Activated CD8-positive, alpha-beta memory T cell treated with anti-CD3 and anti-CD28 coated beads for 24 hours (primary cell): ENCODE measurements at regions not wholly inside any gene's neighbourhood (a gene's known extent, or its start where the extent isn't known, plus 50 kb on each side); places are given as distances from the start of the nearest gene placed in this dataset.

Experiments used
- DNase-seq: peaks from one replicate; pipeline ENCODE4 v3.0.0-alpha.2; 2020

- DNase-seq: no peak
Measured at GRCh38 chr12:107983756-107984472, 145.2 kb upstream of the WSCD2 start.

- DNase-seq: no peak
Measured at GRCh38 chr12:107984973-107985372, 144.1 kb upstream of the WSCD2 start.

GRCh38 chr12:107986183-107986582, 142.9 kb upstream of the WSCD2 start:
- no peak for DNase-seq

- DNase-seq: peak; percentile 61
Measured at GRCh38 chr12:107990325-107990724, 138.8 kb upstream of the WSCD2 start.

GRCh38 chr12:107992029-107992428, 137.1 kb upstream of the WSCD2 start:
- no peak for DNase-seq

- no peak for DNase-seq
Measured at GRCh38 chr12:107992870-107993451, 136.1 kb upstream of the WSCD2 start.

GRCh38 chr12:107998863-107999262, 130.2 kb upstream of the WSCD2 start:
- DNase-seq: no peak

- no peak for DNase-seq
Measured at GRCh38 chr12:108000111-108000510, 129.0 kb upstream of the WSCD2 start.

GRCh38 chr12:108004319-108004718, 124.8 kb upstream of the WSCD2 start:
- DNase-seq: no peak

GRCh38 chr12:108008163-108008905, 120.8 kb upstream of the WSCD2 start:
- DNase-seq: no peak

GRCh38 chr12:108009442-108010070, 119.5 kb upstream of the WSCD2 start:
- no peak for DNase-seq

- DNase-seq: no peak
Measured at GRCh38 chr12:108016022-108016564, 113.0 kb upstream of the WSCD2 start.

GRCh38 chr12:108017472-108018057, 111.5 kb upstream of the WSCD2 start:
- no peak for DNase-seq

- no peak for DNase-seq
Measured at GRCh38 chr12:108019862-108020261, 109.2 kb upstream of the WSCD2 start.

GRCh38 chr12:108021141-108021540, 107.9 kb upstream of the WSCD2 start:
- no peak for DNase-seq

GRCh38 chr12:108021949-108022522, 107.1 kb upstream of the WSCD2 start:
- no peak for DNase-seq

GRCh38 chr12:108029051-108029835, 99.8 kb upstream of the WSCD2 start:
- no peak for DNase-seq

GRCh38 chr12:108033090-108033489, 96.0 kb upstream of the WSCD2 start:
- no peak for DNase-seq

- DNase-seq: no peak
Measured at GRCh38 chr12:108035372-108035771, 93.7 kb upstream of the WSCD2 start.

- no peak for DNase-seq
Measured at GRCh38 chr12:108037960-108038359, 91.1 kb upstream of the WSCD2 start.

GRCh38 chr12:108039794-108040193, 89.3 kb upstream of the WSCD2 start:
- no peak for DNase-seq

GRCh38 chr12:108040947-108041346, 88.1 kb upstream of the WSCD2 start:
- no peak for DNase-seq
